ENCODE measurements at regions not wholly inside any gene's neighbourhood (a gene's known extent, or its start where the extent isn't known, plus 50 kb on each side); places are given as distances from the start of the nearest gene placed in this dataset.
A peak's percentile ranks its signal among the peaks of the same experiment; 100 is the strongest.

DNA sequence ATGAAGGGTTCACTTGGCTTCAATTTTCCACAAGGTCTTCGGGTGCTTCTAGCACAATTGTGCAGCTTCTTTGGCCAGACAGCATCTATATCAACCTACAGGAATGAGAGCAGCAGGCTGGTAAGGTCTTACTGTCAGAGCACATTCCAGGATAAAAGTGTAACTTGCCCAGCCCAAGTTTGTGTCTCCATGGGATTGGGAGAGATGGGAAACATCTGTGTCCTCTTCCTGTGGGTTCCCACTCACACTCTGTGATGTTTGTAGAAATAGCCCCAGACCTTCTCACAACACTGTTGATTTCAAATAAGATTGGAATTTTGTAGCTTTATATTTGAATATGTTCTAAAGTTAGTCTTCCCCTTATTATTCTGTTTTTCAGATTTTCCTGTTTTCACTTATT lies 83.4 kb upstream of the RGS17 start:
- Histone ChIP-seq H3K79me2 (ENCODE audit: control insufficient read depth, insufficient read depth, low read length) (no peaks in the 10 kb centered on the region), H3K9ac (ENCODE audit: insufficient read depth, low read length) (no peak overlapping the region), H3K4me3 (replicated peaks in 1 of 4; ENCODE audit: control extremely low read depth in 1 of 4, insufficient read depth in 1 of 4, low read depth in 3 of 4, low read length in 4 of 4) (no peak overlapping the region), H3K9me3 (ENCODE audit: control insufficient read depth, insufficient read depth, low read depth, low read length) (no peaks in the 10 kb centered on the region), H3K27me3 (ENCODE audit: control insufficient read depth, insufficient read depth, low read length) (no peaks in the 10 kb centered on the region), H4K20me1 (ENCODE audit: control insufficient read depth, extremely low read depth, insufficient read depth, low read length) (no peaks in the 10 kb centered on the region), H3K27ac (ENCODE audit: insufficient read depth, low read length) (no peak overlapping the region), H2AFZ (ENCODE audit: low read length) (no peak overlapping the region), H3K4me1 (ENCODE audit: control insufficient read depth, extremely low read depth, insufficient read depth, low read length) (no peaks in the 10 kb centered on the region), H3K4me2 (ENCODE audit: extremely low read depth, insufficient read depth, low read length) (no peak overlapping the region), H3K36me3 (ENCODE audit: control insufficient read depth, insufficient read depth, low read length) (no peaks in the 10 kb centered on the region)
- DNase-seq (ENCODE audit: low read depth in 2 of 2), result no peak
- TF ChIP-seq EZH2 (IDR thresholded peaks at IDR 0.05; ENCODE audit: low read length, missing control alignments) (no peak), CTCF (conservative IDR thresholded peaks at IDR 0.05 in 1 of 2, IDR thresholded peaks at IDR 0.05 in 1 of 2; ENCODE audit: low read depth in 1 of 2, low read length in 2 of 2) (no peak)

DNA sequence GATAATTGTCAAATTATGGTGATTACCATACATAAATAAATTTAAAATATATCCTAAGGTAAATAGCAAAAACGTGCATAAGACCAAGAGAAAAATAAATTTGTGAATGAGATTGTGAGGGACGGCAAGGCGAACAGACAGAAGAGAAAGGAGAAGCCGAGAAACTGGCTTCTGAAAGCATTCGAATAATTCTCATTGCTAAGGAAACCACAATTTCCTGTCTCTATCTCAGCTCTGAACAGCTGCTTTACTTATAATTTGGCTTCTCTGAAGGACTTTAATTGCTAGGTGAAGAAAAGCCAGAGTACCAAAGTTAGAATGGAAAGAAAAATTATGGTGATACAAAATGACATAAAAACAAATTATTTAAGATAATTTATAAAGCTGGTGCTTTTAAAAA lies 79.0 kb upstream of the RGS17 start:
- Histone ChIP-seq H3K79me2 (ENCODE audit: control insufficient read depth, insufficient read depth, low read length) (no peaks in the 10 kb centered on the region), H3K27ac (ENCODE audit: insufficient read depth, low read length) (no peak overlapping the region), H2AFZ (ENCODE audit: low read length) (no peak overlapping the region), H3K4me2 (ENCODE audit: extremely low read depth, insufficient read depth, low read length) (no peak overlapping the region), H3K9me3 (ENCODE audit: control insufficient read depth, insufficient read depth, low read depth, low read length) (no peaks in the 10 kb centered on the region), H3K36me3 (ENCODE audit: control insufficient read depth, insufficient read depth, low read length) (no peaks in the 10 kb centered on the region), H3K4me1 (ENCODE audit: control insufficient read depth, extremely low read depth, insufficient read depth, low read length) (no peaks in the 10 kb centered on the region), H4K20me1 (ENCODE audit: control insufficient read depth, extremely low read depth, insufficient read depth, low read length) (no peaks in the 10 kb centered on the region), H3K27me3 (ENCODE audit: control insufficient read depth, insufficient read depth, low read length) (no peaks in the 10 kb centered on the region), H3K9ac (ENCODE audit: insufficient read depth, low read length) (no peak overlapping the region), H3K4me3 (replicated peaks in 1 of 4; ENCODE audit: control extremely low read depth in 1 of 4, insufficient read depth in 1 of 4, low read depth in 3 of 4, low read length in 4 of 4) (no peak overlapping the region)
- TF ChIP-seq CTCF (conservative IDR thresholded peaks at IDR 0.05 in 1 of 2, IDR thresholded peaks at IDR 0.05 in 1 of 2; ENCODE audit: low read depth in 1 of 2, low read length in 2 of 2) (no peak), EZH2 (IDR thresholded peaks at IDR 0.05; ENCODE audit: low read length, missing control alignments) (no peak)
- peak; percentile 54 to 74 for DNase-seq (ENCODE audit: low read depth in 2 of 2)

DNA sequence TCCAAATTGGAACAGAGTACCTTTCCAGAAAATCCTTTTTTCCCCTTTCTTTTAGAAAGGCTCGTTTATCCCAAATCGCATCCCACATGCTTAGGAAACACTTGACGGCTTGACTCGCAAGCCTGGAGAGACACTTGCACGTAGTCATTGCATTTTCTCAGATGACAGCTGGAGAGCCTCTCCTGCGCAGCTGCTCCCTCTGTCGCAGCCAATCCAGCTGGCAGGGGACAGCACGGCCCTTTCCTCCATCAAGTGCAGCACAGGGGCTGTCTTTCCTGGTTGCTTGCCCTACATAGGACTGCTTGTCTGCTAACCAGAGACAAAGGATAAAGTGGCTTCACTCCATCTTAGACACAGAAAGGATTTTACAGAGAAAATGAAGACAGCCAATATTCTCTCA lies 77.6 kb upstream of the RGS17 start:
- H2AFZ ChIP-seq (ENCODE audit: low read length), result peak overlapping the region; percentile 26
- H3K9me3 ChIP-seq (ENCODE audit: control insufficient read depth, insufficient read depth, low read depth, low read length), result no peaks in the 10 kb centered on the region
- no peak for DNase-seq (ENCODE audit: low read depth in 2 of 2)

More for the DNA sequence above, 77.6 kb upstream of the RGS17 start:
- TF ChIP-seq EZH2 (IDR thresholded peaks at IDR 0.05; ENCODE audit: low read length, missing control alignments) (no peak), CTCF (conservative IDR thresholded peaks at IDR 0.05 in 1 of 2, IDR thresholded peaks at IDR 0.05 in 1 of 2; ENCODE audit: low read depth in 1 of 2, low read length in 2 of 2) (no peak)
- no peaks in the 10 kb centered on the region for H4K20me1 ChIP-seq (ENCODE audit: control insufficient read depth, extremely low read depth, insufficient read depth, low read length)
- H3K4me3 ChIP-seq (replicated peaks in 1 of 4; ENCODE audit: control extremely low read depth in 1 of 4, insufficient read depth in 1 of 4, low read depth in 3 of 4, low read length in 4 of 4), result no peak overlapping the region
- H3K4me2 ChIP-seq (ENCODE audit: extremely low read depth, insufficient read depth, low read length), result no peak overlapping the region
- no peak overlapping the region for H3K9ac ChIP-seq (ENCODE audit: insufficient read depth, low read length)
- no peaks in the 10 kb centered on the region for H3K36me3 ChIP-seq (ENCODE audit: control insufficient read depth, insufficient read depth, low read length)
- no peak overlapping the region for H3K27ac ChIP-seq (ENCODE audit: insufficient read depth, low read length)
- no peaks in the 10 kb centered on the region for H3K79me2 ChIP-seq (ENCODE audit: control insufficient read depth, insufficient read depth, low read length)
- H3K27me3 ChIP-seq (ENCODE audit: control insufficient read depth, insufficient read depth, low read length), result no peaks in the 10 kb centered on the region
- H3K4me1 ChIP-seq (ENCODE audit: control insufficient read depth, extremely low read depth, insufficient read depth, low read length), result no peaks in the 10 kb centered on the region

Measured in fibroblast of lung (primary cell).